SK-N-MC (cell line): ENCODE measurements at regions not wholly inside any gene's neighbourhood (a gene's known extent, or its start where the extent isn't known, plus 50 kb on each side); places are given as distances from the start of the nearest gene placed in this dataset.

Experiments
- EZH2 ChIP-seq: fragments of 200-600 bp; sonication (generic); IDR thresholded peaks from one replicate; pipeline ENCODE4 v1.6.1; 2017; ENCODE audit warnings: antibody characterized with exemption
- FOXP2 ChIP-seq: optimal IDR thresholded peaks from 2 replicates; pipeline ENCODE3; 2011; ENCODE audit warnings: mild to moderate bottlenecking, moderate library complexity; ENCODE audit not compliant: insufficient read depth; ENCODE audit errors: extremely low read length, control extremely low read depth
- POLR2AphosphoS5 ChIP-seq: IDR thresholded peaks from 2 replicates; pipeline ENCODE4 v1.6.1; 2012; ENCODE audit warnings: mild to moderate bottlenecking, low read depth, low read length, borderline replicate concordance

DNA sequence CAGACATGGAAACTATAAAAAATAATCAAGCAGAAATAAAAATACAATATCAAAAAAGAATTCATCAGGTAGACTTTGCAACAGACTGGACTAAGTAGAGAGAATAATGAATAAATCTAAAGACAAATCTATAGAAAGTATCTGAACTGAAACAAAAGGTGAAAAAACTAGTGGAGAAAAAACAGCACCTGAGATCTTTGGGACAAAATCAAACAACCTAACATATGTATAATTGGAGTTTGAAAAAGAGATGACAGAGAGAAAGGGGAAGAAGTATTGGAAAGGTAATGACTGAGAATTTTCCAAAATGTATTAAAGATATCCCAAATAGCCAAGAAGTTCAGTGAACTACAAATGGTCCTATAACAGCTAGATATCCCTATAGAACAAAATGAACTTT, 245.4 kb downstream of the IPO8 start:
- TF ChIP-seq EZH2 (no peak), POLR2AphosphoS5 (no peak), FOXP2 (no peak)
